ENCODE measurements at regions not wholly inside any gene's neighbourhood (a gene's known extent, or its start where the extent isn't known, plus 50 kb on each side); places are given as distances from the start of the nearest gene placed in this dataset.
A peak's percentile ranks its signal among the peaks of the same experiment; 100 is the strongest.

- Histone ChIP-seq H3K9ac (ENCODE audit: low read length) (peak overlapping the region; percentile 56), H3K4me3 (ENCODE audit: low read length) (no peak overlapping the region), H3K9me3 (ENCODE audit: control insufficient read depth, low read length) (no peaks in the 10 kb centered on the region), H3K27me3 (ENCODE audit: control insufficient read depth, insufficient read depth, low read length) (peaks cover 19% of the 10 kb centered on the region), H3K4me1 (ENCODE audit: control insufficient read depth, insufficient read depth, low read length) (peaks cover 31% of the 10 kb centered on the region), H3K36me3 (ENCODE audit: control insufficient read depth, insufficient read depth, low read length) (no peaks in the 10 kb centered on the region)
Measured at GRCh38 chr9:96048956-96049831, 173.7 kb downstream of the ERCC6L2 start.

GRCh38 chr9:96048104-96048955, 172.8 kb downstream of the ERCC6L2 start:
- Histone ChIP-seq H3K4me3 (ENCODE audit: low read length) (no peak overlapping the region), H3K9ac (ENCODE audit: low read length) (peak overlapping the region; percentile 56), H3K36me3 (ENCODE audit: control insufficient read depth, insufficient read depth, low read length) (no peaks in the 10 kb centered on the region), H3K27me3 (ENCODE audit: control insufficient read depth, insufficient read depth, low read length) (peaks cover 19% of the 10 kb centered on the region), H3K4me1 (ENCODE audit: control insufficient read depth, insufficient read depth, low read length) (peaks cover 31% of the 10 kb centered on the region), H3K9me3 (ENCODE audit: control insufficient read depth, low read length) (no peaks in the 10 kb centered on the region)

- Histone ChIP-seq H3K9ac (ENCODE audit: low read length) (no peak overlapping the region), H3K4me3 (ENCODE audit: low read length) (no peak overlapping the region)
Measured at GRCh38 chr9:96047741-96048103, 172.2 kb downstream of the ERCC6L2 start.

DNA sequence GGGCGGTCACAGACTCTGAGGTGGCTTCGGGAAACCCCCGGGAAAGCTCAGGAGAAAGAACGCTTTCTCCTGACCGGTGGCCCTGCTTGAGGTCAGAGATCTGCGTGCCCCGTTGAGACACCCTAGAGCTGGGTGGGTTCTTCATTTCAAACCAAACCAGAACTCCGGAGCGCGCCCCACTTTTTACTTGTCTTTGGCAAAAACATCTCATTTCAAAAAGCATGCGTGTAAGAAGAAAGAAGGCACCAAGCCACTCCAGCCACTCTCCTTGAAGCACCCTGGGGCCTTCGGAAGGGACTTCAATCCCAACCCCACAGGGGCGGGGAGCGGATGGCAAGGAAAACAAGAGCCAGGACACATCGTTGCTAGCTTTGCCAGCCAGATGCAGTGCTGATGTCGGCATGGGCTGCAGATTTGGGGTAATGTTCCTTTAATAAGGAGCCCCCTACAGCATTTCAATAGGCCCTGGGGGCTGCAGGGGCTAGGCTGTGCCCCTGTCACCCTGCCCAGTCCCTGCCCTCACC, 171.7 kb downstream of the ERCC6L2 start:
- H3K36me3 ChIP-seq (ENCODE audit: control insufficient read depth, insufficient read depth, low read length), result no peaks in the 10 kb centered on the region
- H3K9ac ChIP-seq (ENCODE audit: low read length), result no peak overlapping the region
- peaks cover 19% of the 10 kb centered on the region for H3K27me3 ChIP-seq (ENCODE audit: control insufficient read depth, insufficient read depth, low read length)
- peaks cover 31% of the 10 kb centered on the region for H3K4me1 ChIP-seq (ENCODE audit: control insufficient read depth, insufficient read depth, low read length)
- no peak overlapping the region for H3K4me3 ChIP-seq (ENCODE audit: low read length)
- no peaks in the 10 kb centered on the region for H3K9me3 ChIP-seq (ENCODE audit: control insufficient read depth, low read length)

More at GRCh38 chr9:96047741-96048103, 172.2 kb downstream of the ERCC6L2 start:
- H3K4me1 ChIP-seq (ENCODE audit: control insufficient read depth, insufficient read depth, low read length), result peaks cover 31% of the 10 kb centered on the region
- peaks cover 19% of the 10 kb centered on the region for H3K27me3 ChIP-seq (ENCODE audit: control insufficient read depth, insufficient read depth, low read length)
- no peaks in the 10 kb centered on the region for H3K36me3 ChIP-seq (ENCODE audit: control insufficient read depth, insufficient read depth, low read length)
- H3K9me3 ChIP-seq (ENCODE audit: control insufficient read depth, low read length), result no peaks in the 10 kb centered on the region

GRCh38 chr9:96045811-96046210, 170.3 kb downstream of the ERCC6L2 start:
- H3K27me3 ChIP-seq (ENCODE audit: control insufficient read depth, insufficient read depth, low read length), result peaks cover 25% of the 10 kb centered on the region
- H3K9me3 ChIP-seq (ENCODE audit: control insufficient read depth, low read length), result no peaks in the 10 kb centered on the region
- H3K4me1 ChIP-seq (ENCODE audit: control insufficient read depth, insufficient read depth, low read length), result peaks cover 36% of the 10 kb centered on the region
- H3K4me3 ChIP-seq (ENCODE audit: low read length), result no peak overlapping the region
- H3K9ac ChIP-seq (ENCODE audit: low read length), result no peak overlapping the region
- no peaks in the 10 kb centered on the region for H3K36me3 ChIP-seq (ENCODE audit: control insufficient read depth, insufficient read depth, low read length)

DNA sequence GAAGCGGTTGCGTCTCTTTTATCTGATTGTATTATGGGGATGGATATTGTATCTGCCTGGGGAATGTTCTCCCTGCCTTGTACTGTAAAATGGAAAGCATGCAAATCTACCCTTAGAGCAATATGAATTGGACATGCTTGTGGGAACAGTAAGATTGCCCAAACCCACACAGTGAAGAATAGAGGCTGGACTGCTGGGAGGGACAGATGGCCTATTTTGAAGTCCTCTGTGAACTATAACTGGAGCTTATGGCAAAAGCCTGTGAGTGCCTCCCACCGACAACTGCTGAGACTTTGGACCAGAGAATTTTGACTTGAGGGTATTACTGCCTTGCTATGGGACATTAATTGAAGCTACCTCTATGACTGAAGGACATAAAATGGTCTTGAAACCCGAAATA, 168.9 kb downstream of the ERCC6L2 start:
- no peak overlapping the region for H3K9ac ChIP-seq (ENCODE audit: low read length)
- H3K9me3 ChIP-seq (ENCODE audit: control insufficient read depth, low read length), result no peaks in the 10 kb centered on the region
- peaks cover 36% of the 10 kb centered on the region for H3K27me3 ChIP-seq (ENCODE audit: control insufficient read depth, insufficient read depth, low read length)
- no peaks in the 10 kb centered on the region for H3K36me3 ChIP-seq (ENCODE audit: control insufficient read depth, insufficient read depth, low read length)
- peaks cover 38% of the 10 kb centered on the region for H3K4me1 ChIP-seq (ENCODE audit: control insufficient read depth, insufficient read depth, low read length)
- no peak overlapping the region for H3K4me3 ChIP-seq (ENCODE audit: low read length)

- Histone ChIP-seq H3K9ac (ENCODE audit: low read length) (no peak overlapping the region), H3K4me3 (ENCODE audit: low read length) (no peak overlapping the region), H3K27me3 (ENCODE audit: control insufficient read depth, insufficient read depth, low read length) (peaks cover 28% of the 10 kb centered on the region), H3K9me3 (ENCODE audit: control insufficient read depth, low read length) (no peaks in the 10 kb centered on the region), H3K36me3 (ENCODE audit: control insufficient read depth, insufficient read depth, low read length) (no peaks in the 10 kb centered on the region), H3K4me1 (ENCODE audit: control insufficient read depth, insufficient read depth, low read length) (peaks cover 14% of the 10 kb centered on the region)
Measured at GRCh38 chr9:96040591-96041461, 165.3 kb downstream of the ERCC6L2 start.

GRCh38 chr9:96038914-96039313, 163.4 kb downstream of the ERCC6L2 start:
- no peak overlapping the region for H3K4me3 ChIP-seq (ENCODE audit: low read length)
- no peaks in the 10 kb centered on the region for H3K9me3 ChIP-seq (ENCODE audit: control insufficient read depth, low read length)
- H3K36me3 ChIP-seq (ENCODE audit: control insufficient read depth, insufficient read depth, low read length), result no peaks in the 10 kb centered on the region
- no peak overlapping the region for H3K9ac ChIP-seq (ENCODE audit: low read length)
- H3K4me1 ChIP-seq (ENCODE audit: control insufficient read depth, insufficient read depth, low read length), result peaks cover 14% of the 10 kb centered on the region
- peaks cover 27% of the 10 kb centered on the region for H3K27me3 ChIP-seq (ENCODE audit: control insufficient read depth, insufficient read depth, low read length)

DNA sequence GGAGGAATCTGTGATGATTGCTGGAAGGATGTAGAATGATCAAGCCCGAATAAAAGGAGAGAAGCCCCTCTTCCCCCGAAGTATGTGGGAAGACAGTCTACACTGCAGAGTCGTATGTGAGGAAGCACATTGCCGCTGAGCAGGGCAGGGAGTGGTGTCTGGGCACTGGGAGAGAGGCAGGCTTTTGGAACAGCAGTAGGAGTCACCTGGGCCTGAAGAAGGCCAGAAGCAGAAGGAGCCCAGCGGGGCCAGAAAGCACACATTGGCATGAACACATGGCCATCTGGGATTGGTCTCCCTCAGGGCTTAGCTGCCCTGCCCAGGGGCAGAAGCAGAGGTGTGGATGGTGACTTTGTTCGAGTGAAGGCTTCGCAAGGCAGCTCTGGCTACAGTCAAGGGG, 162.8 kb downstream of the ERCC6L2 start:
- H3K9ac ChIP-seq (ENCODE audit: low read length), result no peak overlapping the region
- H3K9me3 ChIP-seq (ENCODE audit: control insufficient read depth, low read length), result no peaks in the 10 kb centered on the region
- peaks cover 14% of the 10 kb centered on the region for H3K4me1 ChIP-seq (ENCODE audit: control insufficient read depth, insufficient read depth, low read length)
- H3K36me3 ChIP-seq (ENCODE audit: control insufficient read depth, insufficient read depth, low read length), result no peaks in the 10 kb centered on the region
- peaks cover 27% of the 10 kb centered on the region for H3K27me3 ChIP-seq (ENCODE audit: control insufficient read depth, insufficient read depth, low read length)
- no peak overlapping the region for H3K4me3 ChIP-seq (ENCODE audit: low read length)

DNA sequence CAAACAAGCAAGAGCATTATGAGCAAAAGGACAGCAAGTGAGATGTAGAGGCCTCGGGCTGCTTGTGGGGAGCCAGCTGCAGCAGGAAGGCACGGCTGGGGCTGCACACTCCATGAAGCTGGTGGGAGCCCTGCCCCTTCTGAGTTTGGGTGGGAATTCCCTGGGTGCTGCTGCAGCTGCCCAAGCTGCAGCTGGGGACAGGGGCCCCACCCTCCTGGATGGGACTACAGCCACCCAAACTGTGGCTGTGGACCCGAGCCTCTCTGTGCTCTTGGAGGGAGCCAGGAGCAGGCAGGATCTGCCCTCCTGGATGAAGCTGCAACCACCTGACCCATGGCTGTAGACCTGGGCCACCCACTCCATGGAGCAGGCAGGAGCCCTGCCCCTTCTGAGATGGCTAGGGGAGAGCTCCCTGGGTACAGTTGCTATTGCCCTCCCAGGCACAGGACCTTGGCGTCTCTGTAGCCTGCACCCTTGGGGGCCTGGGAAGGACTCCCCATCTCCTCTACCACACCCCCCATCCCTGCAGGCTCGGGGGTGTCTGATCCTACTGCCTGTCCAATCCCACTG, 159.1 kb downstream of the ERCC6L2 start:
- no peak overlapping the region for H3K9ac ChIP-seq (ENCODE audit: low read length)
- no peaks in the 10 kb centered on the region for H3K36me3 ChIP-seq (ENCODE audit: control insufficient read depth, insufficient read depth, low read length)
- no peaks in the 10 kb centered on the region for H3K9me3 ChIP-seq (ENCODE audit: control insufficient read depth, low read length)
- H3K4me3 ChIP-seq (ENCODE audit: low read length), result no peak overlapping the region
- peaks cover 13% of the 10 kb centered on the region for H3K27me3 ChIP-seq (ENCODE audit: control insufficient read depth, insufficient read depth, low read length)
- H3K4me1 ChIP-seq (ENCODE audit: control insufficient read depth, insufficient read depth, low read length), result peaks cover 8% of the 10 kb centered on the region

GRCh38 chr9:96033896-96034295, 158.4 kb downstream of the ERCC6L2 start:
- Histone ChIP-seq H3K4me1 (ENCODE audit: control insufficient read depth, insufficient read depth, low read length) (peaks cover 8% of the 10 kb centered on the region), H3K9ac (ENCODE audit: low read length) (no peak overlapping the region), H3K27me3 (ENCODE audit: control insufficient read depth, insufficient read depth, low read length) (peaks cover 7% of the 10 kb centered on the region), H3K36me3 (ENCODE audit: control insufficient read depth, insufficient read depth, low read length) (no peaks in the 10 kb centered on the region), H3K9me3 (ENCODE audit: control insufficient read depth, low read length) (no peaks in the 10 kb centered on the region), H3K4me3 (ENCODE audit: low read length) (no peak overlapping the region)

Measured in mucosa of stomach (tissue), 1 donor.